Heart left ventricle (tissue), 16 donors: ENCODE measurements at regions not wholly inside any gene's neighbourhood (a gene's known extent, or its start where the extent isn't known, plus 50 kb on each side); places are given as distances from the start of the nearest gene placed in this dataset.

Experiments used
- ATAC-seq, 4 donors: fragments of 200-7000 bp; cut with Tn5 transposase; one replicate each; pipeline ENCODE4 v1.9.1; 2020 to 2022; ENCODE audit warnings: moderate library complexity in 4 of 4, mild to moderate bottlenecking in 3 of 4, moderate number of reproducible peaks in 1 of 4
- DNase-seq, 5 donors: peaks; one replicate each; pipeline ENCODE4 v3.0.0-alpha.2; 2020
- H3K27ac ChIP-seq, 12 donors: fragments of 200-600 bp; sonication (generic) in 4 of 12; one replicate each; pipeline versions ENCODE4 v1.5.0 to v1.8.0; 2016 to 2022; ENCODE audit warnings: mild to moderate bottlenecking in 2 of 12
- H3K27me3 ChIP-seq, 9 donors: fragments of 200-600 bp; sonication (generic) in 2 of 9; one replicate each; pipeline versions ENCODE4 v1.5.1 to v1.8.0; 2016 to 2022; ENCODE audit warnings: mild to moderate bottlenecking in 3 of 9
- H3K36me3 ChIP-seq, 9 donors: fragments of 200-600 bp; sonication (generic) in 2 of 9; one replicate each; pipeline versions ENCODE4 v1.5.0 to v1.8.0; 2018 to 2022; ENCODE audit warnings: mild to moderate bottlenecking in 2 of 9
- H3K4me1 ChIP-seq, 12 donors: fragments of 200-600 bp; sonication (generic) in 4 of 12; one replicate each; pipeline versions ENCODE4 v1.5.0 to v1.8.0; 2016 to 2022; ENCODE audit warnings: mild to moderate bottlenecking in 3 of 12
- H3K4me3 ChIP-seq, 12 donors: fragments of 200-600 bp; sonication (generic) in 4 of 12; one replicate each; pipeline versions ENCODE4 v1.5.0 to v1.8.0; 2017 to 2022; ENCODE audit warnings: mild to moderate bottlenecking in 9 of 12, moderate library complexity in 4 of 12
- H3K9me3 ChIP-seq, 12 donors: fragments of 200-600 bp; sonication (generic) in 4 of 12; one replicate each; pipeline versions ENCODE4 v1.5.0 to v1.8.0; 2016 to 2022; ENCODE audit warnings: mild to moderate bottlenecking in 1 of 12
- CTCF ChIP-seq, 12 donors: fragments of 200-600 bp; sonication (generic) in 4 of 12; IDR thresholded peaks; one replicate each; pipeline versions ENCODE4 v1.5.0 to v1.8.0; 2018 to 2022; ENCODE audit warnings: antibody characterized with exemption in 12 of 12, mild to moderate bottlenecking in 5 of 12
- POLR2A ChIP-seq, 2 donors: fragments of 450-650 bp; IDR thresholded peaks; one replicate each; pipeline ENCODE4 v1.6.1; 2017; ENCODE audit warnings: antibody characterized with exemption in 2 of 2, mild to moderate bottlenecking in 2 of 2, moderate library complexity in 2 of 2
- WGBS, 4 donors: extraction: QIAGEN DNeasy Blood & Tissue Kit in 2 of 4; methylation state at CpG; one replicate each; pipeline versions ENCODE4 v1.1.5 to v1.1.7; 2013 to 2018; 5-methylcytosine and 5-hydroxymethylcytosine counted together
- intact Hi-C, 10 donors: fragments of 100-400 bp; cut with DNase I; formaldehyde crosslinking; loops; one replicate each; pipeline versions ENCODE4 v1.11.1 to v1.14.2; 2022
- donor health status: ischemic (EF 13 %, LVEDD 7.1; RV severe dilation, severe dysfunction).
- donor health status: healthy with polysubstance abuse.
- donor health status: DM: no; HTN: yes; CAD: no.
- donor health status: DM: no; HTN: no; CAD: no.
- donor health status: ischemic (EF 25% LVEDD 6.9; RV normal size, moderate dysfunction).
- donor health status: ischemic (EF 25% LVEDD 5.7; RV mildly dilated, moderate dysfunction).
- donor health status: healthy.
- donor health status: DM: yes; HTN: yes; CAD: no.
- donor health status: ischemic (EF 35%, LVEDD 5.7; RV mildly dilated, moderate dysfunction).
- donor health status: nonischemic (EF 11% LVEDD 7.7; RV severe dilation, severe dysfunction).
- donor health status: DM: yes; HTN: yes; CAD: no.
- donor health status: PGD.
- donor health status: ischemic (EF 29% LVEDD 5.4; RV normal size, mild dysfunction).
- donor health status: nonischemic (EF 23%, LVEDD 6.1; RV moderate dilation, normal function).

GRCh38 chr2:16061441-16062217 is 121.3 kb downstream of the MYCN start:
- no peaks in the 10 kb centered on the region for H3K27me3 ChIP-seq
- no peak overlapping the region for H3K27ac ChIP-seq
- TF ChIP-seq POLR2A (IDR thresholded peaks at IDR 0.05), result no peak
- no peak for TF ChIP-seq CTCF (IDR thresholded peaks at IDR 0.05)
- intact Hi-C loops, result no loop called here
- 70 to 79% (median 75%) methylated on average over 2 of the region's 2 CpGs for WGBS, 4 donors
- H3K4me3 ChIP-seq, result no peak overlapping the region
- ATAC-seq (no peak), DNase-seq (no peak)
- H3K9me3 ChIP-seq, result peaks cover 0 to 19% (median 0%) of the 10 kb centered on the region in 12 donors
- H3K4me1 ChIP-seq, result peaks cover 0 to under 1% (median 0%) of the 10 kb centered on the region in 12 donors
- no peaks in the 10 kb centered on the region for H3K36me3 ChIP-seq

DNA sequence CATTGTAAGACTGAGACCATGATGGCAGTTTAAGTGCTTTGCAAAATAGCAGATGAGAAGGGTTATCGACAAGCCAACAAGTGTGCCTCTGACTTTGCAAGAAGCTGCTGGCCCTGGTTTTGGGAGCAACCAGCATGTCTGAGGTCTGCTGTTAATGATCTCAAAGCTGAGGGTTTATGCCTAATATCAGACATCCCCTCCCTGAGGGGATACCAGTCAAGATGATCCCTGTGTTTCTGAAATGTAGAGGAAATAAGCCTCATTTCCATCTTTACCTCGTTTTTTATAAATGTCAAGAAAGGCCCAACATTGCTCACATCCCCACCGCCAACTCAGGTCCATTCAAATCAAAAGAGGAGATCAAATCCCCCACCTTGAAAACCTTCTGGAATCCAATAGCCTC is 120.6 kb downstream of the MYCN start:
- intact Hi-C loops, result no loop called here
- no peak overlapping the region for H3K4me3 ChIP-seq
- peaks cover 0 to 7% (median 5%) of the 10 kb centered on the region in 12 donors for H3K4me1 ChIP-seq
- WGBS, 4 donors, result 81 to 90% (median 85%) methylated on average over 3 of the region's 3 CpGs
- H3K9me3 ChIP-seq, result peaks cover 0 to 19% (median 0%) of the 10 kb centered on the region in 12 donors
- TF ChIP-seq POLR2A (IDR thresholded peaks at IDR 0.05) (no peak), CTCF (IDR thresholded peaks at IDR 0.05) (no peak)
- DNase-seq (no peak), ATAC-seq (no peak)
- no peaks in the 10 kb centered on the region for H3K36me3 ChIP-seq
- no peak overlapping the region for H3K27ac ChIP-seq
- H3K27me3 ChIP-seq, result no peaks in the 10 kb centered on the region

- peaks cover 0 to 14% (median 8%) of the 10 kb centered on the region in 12 donors for H3K4me1 ChIP-seq
- H3K4me3 ChIP-seq, result no peak overlapping the region
- DNase-seq (no peak), ATAC-seq (no peak)
- intact Hi-C loops, result no loop called here
- TF ChIP-seq CTCF (IDR thresholded peaks at IDR 0.05) (no peak), POLR2A (IDR thresholded peaks at IDR 0.05) (no peak)
- H3K27me3 ChIP-seq, result no peaks in the 10 kb centered on the region
- no peak overlapping the region for H3K27ac ChIP-seq
- H3K36me3 ChIP-seq, result no peaks in the 10 kb centered on the region
- 78 to 90% (median 88%) methylated on average over 3 of the region's 3 CpGs for WGBS, 4 donors
- H3K9me3 ChIP-seq, result peaks cover 0 to 19% (median 0%) of the 10 kb centered on the region in 12 donors
Observed at GRCh38 chr2:16060125-16060935, 120.0 kb downstream of the MYCN start.

DNA sequence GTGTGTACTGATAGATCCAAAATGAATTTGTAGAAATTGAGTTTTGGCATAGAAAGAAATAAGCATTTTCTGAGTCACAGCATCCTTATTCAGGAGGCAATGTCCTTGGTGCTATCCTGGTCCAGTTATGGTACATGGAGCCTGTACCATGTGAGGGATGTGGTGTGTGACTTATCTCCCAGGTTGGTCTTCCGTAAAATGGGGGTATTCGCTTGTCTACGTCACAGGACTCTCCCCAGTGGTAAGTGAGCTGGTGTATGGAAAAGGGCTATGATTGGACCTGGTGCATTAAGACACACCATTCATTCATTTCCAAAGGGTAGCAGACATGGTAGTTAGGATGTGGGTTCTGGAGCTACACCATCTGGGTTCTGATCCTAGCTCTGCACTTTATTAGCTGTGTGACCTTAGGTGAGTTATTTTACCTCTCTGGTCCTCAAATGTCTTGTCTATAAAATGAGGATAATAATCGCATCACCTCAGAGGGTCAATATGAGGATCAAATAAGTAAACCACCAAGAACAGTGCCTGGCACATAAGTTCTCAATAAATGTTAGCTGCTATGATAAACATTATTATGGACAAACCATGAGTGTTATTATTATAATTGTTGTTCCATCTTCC is 119.2 kb downstream of the MYCN start:
- no peaks in the 10 kb centered on the region for H3K27me3 ChIP-seq
- 96 to 98% (median 98%) methylated on average over 4 of the region's 4 CpGs for WGBS, 4 donors
- TF ChIP-seq POLR2A (IDR thresholded peaks at IDR 0.05) (no peak), CTCF (IDR thresholded peaks at IDR 0.05) (no peak)
- peaks cover 0 to 14% (median 8%) of the 10 kb centered on the region in 12 donors for H3K4me1 ChIP-seq
- H3K9me3 ChIP-seq, result peaks cover 0 to 17% (median 0%) of the 10 kb centered on the region in 12 donors
- no peak overlapping the region for H3K4me3 ChIP-seq
- intact Hi-C loops, result no loop called here
- no peaks in the 10 kb centered on the region for H3K36me3 ChIP-seq
- ATAC-seq, result no peak
- no peak overlapping the region for H3K27ac ChIP-seq
- no peak for DNase-seq
